ENCODE measurements at regions not wholly inside any gene's neighbourhood (a gene's known extent, or its start where the extent isn't known, plus 50 kb on each side); places are given as distances from the start of the nearest gene placed in this dataset.

DNA sequence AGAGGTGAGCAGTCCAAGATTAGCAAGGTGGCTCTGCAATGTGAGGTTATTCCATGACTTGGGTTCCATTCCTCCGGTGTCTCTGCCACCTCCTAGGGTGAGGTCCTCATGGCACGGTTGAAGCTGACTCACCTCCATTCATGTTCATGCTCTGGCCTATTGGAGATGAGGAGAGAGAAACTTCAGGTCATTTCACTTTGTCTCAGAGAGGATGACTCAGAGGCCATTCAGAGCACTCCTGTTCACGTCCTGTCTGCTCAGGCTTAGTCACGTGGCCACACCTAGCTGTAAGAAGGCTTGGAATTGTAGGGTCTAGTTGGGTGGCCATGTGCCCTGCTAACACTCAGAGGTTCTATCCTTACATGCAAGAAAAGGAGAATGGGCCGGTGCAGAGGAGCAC lies 67.5 kb upstream of the MBOAT2 start:
- Histone ChIP-seq H3K27me3 (no peaks in the 10 kb centered on the region), H3K9me3 (peaks cover 0 to 22% (median 0%) of the 10 kb centered on the region in 3 donors), H3K36me3 (no peaks in the 10 kb centered on the region), H3K27ac (no peak overlapping the region), H3K4me1 (no peaks in the 10 kb centered on the region), H3K4me3 (no peak overlapping the region)
- 65 to 68% methylated on average over 2 to 5 of the region's 5 CpGs for WGBS, 2 donors (ENCODE audit: low coverage in 1 of 2)
- no peak for TF ChIP-seq POLR2AphosphoS5 (IDR thresholded peaks at IDR 0.05)
- TF ChIP-seq, protein P1, sequence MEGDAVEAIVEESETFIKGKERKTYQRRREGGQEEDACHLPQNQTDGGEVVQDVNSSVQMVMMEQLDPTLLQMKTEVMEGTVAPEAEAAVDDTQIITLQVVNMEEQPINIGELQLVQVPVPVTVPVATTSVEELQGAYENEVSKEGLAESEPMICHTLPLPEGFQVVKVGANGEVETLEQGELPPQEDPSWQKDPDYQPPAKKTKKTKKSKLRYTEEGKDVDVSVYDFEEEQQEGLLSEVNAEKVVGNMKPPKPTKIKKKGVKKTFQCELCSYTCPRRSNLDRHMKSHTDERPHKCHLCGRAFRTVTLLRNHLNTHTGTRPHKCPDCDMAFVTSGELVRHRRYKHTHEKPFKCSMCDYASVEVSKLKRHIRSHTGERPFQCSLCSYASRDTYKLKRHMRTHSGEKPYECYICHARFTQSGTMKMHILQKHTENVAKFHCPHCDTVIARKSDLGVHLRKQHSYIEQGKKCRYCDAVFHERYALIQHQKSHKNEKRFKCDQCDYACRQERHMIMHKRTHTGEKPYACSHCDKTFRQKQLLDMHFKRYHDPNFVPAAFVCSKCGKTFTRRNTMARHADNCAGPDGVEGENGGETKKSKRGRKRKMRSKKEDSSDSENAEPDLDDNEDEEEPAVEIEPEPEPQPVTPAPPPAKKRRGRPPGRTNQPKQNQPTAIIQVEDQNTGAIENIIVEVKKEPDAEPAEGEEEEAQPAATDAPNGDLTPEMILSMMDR (IDR thresholded peaks at IDR 0.05), result no peak
- TF ChIP-seq POLR2A (IDR thresholded peaks at IDR 0.05), result no peak
- TF ChIP-seq EP300 (IDR thresholded peaks at IDR 0.05), result no peak
- no peak for ATAC-seq

DNA sequence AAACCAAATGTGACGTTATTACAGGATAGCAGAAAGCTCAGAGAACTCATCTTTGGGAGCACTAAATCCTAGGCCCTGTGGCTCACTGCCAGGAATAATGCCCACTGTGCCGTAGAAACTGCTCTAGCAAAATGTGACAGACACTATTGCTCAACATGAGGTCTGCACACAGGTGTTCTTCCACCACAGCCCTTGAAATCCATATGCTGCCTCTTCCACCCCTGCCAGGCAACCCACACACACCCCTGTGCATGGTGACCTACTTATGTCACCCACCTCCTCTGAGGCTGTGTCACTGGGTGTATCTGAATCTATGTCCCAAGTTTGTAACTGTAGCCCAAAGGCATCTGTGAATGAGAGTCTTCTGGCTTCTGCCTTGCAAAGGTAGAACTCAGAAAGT lies 66.1 kb upstream of the MBOAT2 start:
- Histone ChIP-seq H3K4me1 (no peaks in the 10 kb centered on the region), H3K4me3 (no peak overlapping the region), H3K27me3 (no peaks in the 10 kb centered on the region), H3K36me3 (no peaks in the 10 kb centered on the region), H3K27ac (no peak overlapping the region), H3K9me3 (peaks cover 0 to 32% (median 0%) of the 10 kb centered on the region in 3 donors)
- WGBS, 2 donors (ENCODE audit: low coverage in 1 of 2), result 71 to 100% methylated on average over 1 to 2 of the region's 2 CpGs
- TF ChIP-seq, protein P1 (IDR thresholded peaks at IDR 0.05), result no peak
- TF ChIP-seq EP300 (IDR thresholded peaks at IDR 0.05), result no peak
- no peak for TF ChIP-seq POLR2AphosphoS5 (IDR thresholded peaks at IDR 0.05)
- TF ChIP-seq POLR2A (IDR thresholded peaks at IDR 0.05), result no peak
- no peak for ATAC-seq

DNA sequence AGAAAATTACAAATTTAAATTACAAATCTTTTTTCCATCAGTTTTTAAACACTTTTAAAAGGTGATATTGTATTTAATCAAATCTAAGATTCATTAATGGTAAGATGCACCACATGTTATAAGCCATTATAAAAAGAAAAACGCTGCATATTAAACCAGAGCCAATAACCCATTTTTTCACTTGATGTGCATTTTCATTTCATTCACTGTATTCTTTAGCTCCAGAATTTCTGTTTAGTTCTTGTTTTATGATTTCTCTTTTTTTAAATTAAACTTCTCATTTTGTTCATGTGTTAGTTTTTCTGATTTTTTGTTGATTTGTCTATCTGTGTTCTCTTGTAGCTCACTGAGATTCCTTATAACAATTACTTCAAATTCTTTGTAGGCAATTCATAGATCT lies 62.4 kb upstream of the MBOAT2 start:
- Histone ChIP-seq H3K36me3 (no peaks in the 10 kb centered on the region), H3K4me1 (no peaks in the 10 kb centered on the region), H3K9me3 (peaks cover 0 to 32% (median 0%) of the 10 kb centered on the region in 3 donors), H3K27me3 (no peaks in the 10 kb centered on the region), H3K4me3 (no peak overlapping the region), H3K27ac (no peak overlapping the region)
- TF ChIP-seq EP300 (IDR thresholded peaks at IDR 0.05) (no peak), POLR2A (IDR thresholded peaks at IDR 0.05) (no peak), POLR2AphosphoS5 (IDR thresholded peaks at IDR 0.05) (no peak)
- TF ChIP-seq, protein P1 (IDR thresholded peaks at IDR 0.05), result no peak
- WGBS, 2 donors (ENCODE audit: low coverage in 1 of 2), result 83 to 96% methylated on average over 1 of the region's 1 CpG
- ATAC-seq, result no peak

DNA sequence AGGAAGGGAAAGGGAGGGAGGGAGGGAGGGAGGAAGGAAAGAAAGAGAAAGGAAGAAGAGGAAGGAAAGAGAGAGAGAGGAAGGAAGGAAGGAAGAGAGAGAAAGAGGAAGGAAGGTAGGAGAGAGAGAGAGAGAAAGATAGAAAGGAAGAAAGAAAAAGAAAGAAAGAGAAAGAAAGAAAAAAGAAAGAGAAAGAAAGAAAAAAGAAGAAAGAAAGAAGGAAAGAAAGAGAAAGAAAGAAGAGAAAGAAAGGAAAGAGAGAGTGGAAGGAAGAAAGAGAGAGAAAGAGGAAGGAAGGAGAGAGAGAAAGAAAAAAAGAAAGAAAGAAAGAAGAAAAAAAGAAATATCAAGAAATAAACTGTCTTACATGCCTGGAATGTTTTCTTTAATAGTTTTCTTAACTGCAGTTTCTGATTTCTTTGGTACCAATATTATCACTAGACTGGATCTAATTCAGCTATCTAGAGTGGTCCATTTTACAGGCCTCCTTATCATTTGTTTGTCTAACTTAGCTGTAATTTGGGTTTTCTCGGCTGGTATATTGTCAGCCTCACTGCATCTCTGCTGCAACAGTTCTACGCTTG lies 59.6 kb upstream of the MBOAT2 start:
- Histone ChIP-seq H3K4me1 (no peaks in the 10 kb centered on the region), H3K36me3 (no peaks in the 10 kb centered on the region), H3K27ac (no peak overlapping the region), H3K4me3 (no peak overlapping the region), H3K9me3 (peaks cover 0 to 21% (median 0%) of the 10 kb centered on the region in 3 donors), H3K27me3 (no peaks in the 10 kb centered on the region)
- no peak for TF ChIP-seq POLR2A (IDR thresholded peaks at IDR 0.05)
- TF ChIP-seq POLR2AphosphoS5 (IDR thresholded peaks at IDR 0.05), result no peak
- ATAC-seq, result no peak
- 50 to 51% methylated on average over 1 to 2 of the region's 2 CpGs for WGBS, 2 donors (ENCODE audit: low coverage in 1 of 2)

DNA sequence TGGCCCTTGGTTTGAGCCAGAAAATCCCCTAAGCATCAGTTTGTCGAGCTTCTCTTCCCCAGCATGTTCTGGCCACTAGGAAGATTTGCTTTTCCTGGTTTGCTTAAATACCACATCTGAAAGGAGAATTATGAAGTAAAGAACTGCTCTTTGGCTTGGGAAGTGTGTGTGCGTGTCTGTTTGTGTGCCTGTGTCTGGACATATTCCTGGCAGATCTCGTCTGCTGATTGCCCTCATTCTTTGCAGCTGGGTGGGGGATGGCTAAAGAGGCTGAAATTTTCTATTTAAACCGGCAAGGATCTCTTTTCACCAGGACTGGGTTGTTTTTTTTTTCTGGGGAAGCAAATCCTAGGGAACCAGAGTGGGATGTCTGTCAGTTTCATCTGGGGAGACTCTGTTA lies 57.3 kb upstream of the MBOAT2 start:
- WGBS, 2 donors (ENCODE audit: low coverage in 1 of 2), result 44 to 80% methylated on average over 4 of the region's 4 CpGs
- no peaks in the 10 kb centered on the region for H3K36me3 ChIP-seq
- H3K4me1 ChIP-seq, result no peaks in the 10 kb centered on the region
- H3K27ac ChIP-seq, result no peak overlapping the region
- no peak overlapping the region for H3K4me3 ChIP-seq
- no peak for TF ChIP-seq EP300 (IDR thresholded peaks at IDR 0.05)
- TF ChIP-seq POLR2AphosphoS5 (IDR thresholded peaks at IDR 0.05), result no peak
- TF ChIP-seq, protein P1 (IDR thresholded peaks at IDR 0.05), result no peak
- no peak for TF ChIP-seq POLR2A (IDR thresholded peaks at IDR 0.05)
- no peaks in the 10 kb centered on the region for H3K27me3 ChIP-seq
- H3K9me3 ChIP-seq, result peaks cover 0 to 8% (median 0%) of the 10 kb centered on the region in 3 donors
- no peak for ATAC-seq
